ENCODE measurements at regions not wholly inside any gene's neighbourhood (a gene's known extent, or its start where the extent isn't known, plus 50 kb on each side); places are given as distances from the start of the nearest gene placed in this dataset.

DNA sequence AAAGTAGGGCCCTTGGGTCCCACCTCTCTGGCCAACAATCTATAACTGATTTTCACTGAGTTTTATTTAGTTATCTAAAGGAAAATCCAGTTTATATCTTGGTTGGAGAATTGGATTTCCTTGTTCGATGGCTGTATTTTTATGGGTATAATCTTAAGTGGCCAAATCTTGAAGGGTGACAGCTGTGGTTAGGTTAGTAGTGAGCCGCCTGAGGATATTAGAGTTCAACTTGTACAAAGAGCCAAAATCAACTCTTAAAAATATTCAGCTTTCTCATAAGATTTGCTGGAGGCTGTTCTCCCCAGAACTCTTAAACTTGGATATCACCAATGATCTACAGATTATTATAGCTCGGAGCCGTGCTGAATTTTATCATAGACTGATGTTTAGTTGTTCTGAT lies 54.6 kb upstream of the UNC5C start:
- TF ChIP-seq, protein P1, sequence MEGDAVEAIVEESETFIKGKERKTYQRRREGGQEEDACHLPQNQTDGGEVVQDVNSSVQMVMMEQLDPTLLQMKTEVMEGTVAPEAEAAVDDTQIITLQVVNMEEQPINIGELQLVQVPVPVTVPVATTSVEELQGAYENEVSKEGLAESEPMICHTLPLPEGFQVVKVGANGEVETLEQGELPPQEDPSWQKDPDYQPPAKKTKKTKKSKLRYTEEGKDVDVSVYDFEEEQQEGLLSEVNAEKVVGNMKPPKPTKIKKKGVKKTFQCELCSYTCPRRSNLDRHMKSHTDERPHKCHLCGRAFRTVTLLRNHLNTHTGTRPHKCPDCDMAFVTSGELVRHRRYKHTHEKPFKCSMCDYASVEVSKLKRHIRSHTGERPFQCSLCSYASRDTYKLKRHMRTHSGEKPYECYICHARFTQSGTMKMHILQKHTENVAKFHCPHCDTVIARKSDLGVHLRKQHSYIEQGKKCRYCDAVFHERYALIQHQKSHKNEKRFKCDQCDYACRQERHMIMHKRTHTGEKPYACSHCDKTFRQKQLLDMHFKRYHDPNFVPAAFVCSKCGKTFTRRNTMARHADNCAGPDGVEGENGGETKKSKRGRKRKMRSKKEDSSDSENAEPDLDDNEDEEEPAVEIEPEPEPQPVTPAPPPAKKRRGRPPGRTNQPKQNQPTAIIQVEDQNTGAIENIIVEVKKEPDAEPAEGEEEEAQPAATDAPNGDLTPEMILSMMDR (IDR thresholded peaks at IDR 0.05; ENCODE audit: low read length, missing control alignments) = no peak
- DNase-seq (ENCODE audit: low read depth) = no peak
- H3K4me3 ChIP-seq (replicated peaks; ENCODE audit: low read depth, low read length) = no peak overlapping the region

DNA sequence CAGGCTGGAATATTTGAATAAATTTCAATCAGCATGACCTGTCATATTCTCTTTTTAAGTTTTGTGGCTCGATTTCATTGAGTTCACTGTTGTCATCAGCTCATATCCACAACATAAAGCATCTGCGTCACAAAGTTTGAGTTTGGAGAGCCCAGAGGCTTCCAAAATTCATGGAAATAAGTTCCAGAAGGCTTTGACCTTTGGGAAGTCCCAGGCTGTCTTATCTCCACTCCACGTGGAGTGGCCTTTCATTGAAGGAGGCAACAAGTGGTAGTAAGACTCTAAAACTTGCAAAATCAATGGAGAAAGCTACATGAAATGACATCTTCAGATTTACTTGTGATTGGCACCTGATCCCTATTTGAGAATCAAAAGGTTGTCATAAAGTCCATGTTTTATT lies 54.1 kb upstream of the UNC5C start:
- no peak for DNase-seq (ENCODE audit: low read depth)
- TF ChIP-seq, protein P1 (IDR thresholded peaks at IDR 0.05; ENCODE audit: low read length, missing control alignments) = no peak
- no peak overlapping the region for H3K4me3 ChIP-seq (replicated peaks; ENCODE audit: low read depth, low read length)

DNA sequence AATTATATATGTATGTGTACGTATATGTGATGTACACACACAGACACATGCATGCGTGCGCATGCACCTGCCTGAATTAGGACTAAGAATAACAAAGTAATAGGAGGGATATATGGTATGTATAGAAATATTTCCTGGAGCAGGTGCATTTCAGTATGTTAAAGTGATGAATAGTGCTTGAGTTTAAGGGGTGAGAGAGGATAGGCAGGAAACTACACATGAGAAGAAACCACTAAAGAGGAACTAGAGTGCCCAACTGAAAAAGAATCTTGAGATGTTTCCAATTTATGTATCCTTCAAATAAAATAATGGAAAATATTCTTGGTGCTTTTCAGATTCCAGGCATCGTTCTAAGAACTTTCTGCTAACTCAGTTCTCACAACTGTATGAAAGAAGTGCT lies 52.6 kb upstream of the UNC5C start:
- TF ChIP-seq, protein P1 (IDR thresholded peaks at IDR 0.05; ENCODE audit: low read length, missing control alignments) = no peak
- no peak overlapping the region for H3K4me3 ChIP-seq (replicated peaks; ENCODE audit: low read depth, low read length)
- DNase-seq (ENCODE audit: low read depth) = no peak

DNA sequence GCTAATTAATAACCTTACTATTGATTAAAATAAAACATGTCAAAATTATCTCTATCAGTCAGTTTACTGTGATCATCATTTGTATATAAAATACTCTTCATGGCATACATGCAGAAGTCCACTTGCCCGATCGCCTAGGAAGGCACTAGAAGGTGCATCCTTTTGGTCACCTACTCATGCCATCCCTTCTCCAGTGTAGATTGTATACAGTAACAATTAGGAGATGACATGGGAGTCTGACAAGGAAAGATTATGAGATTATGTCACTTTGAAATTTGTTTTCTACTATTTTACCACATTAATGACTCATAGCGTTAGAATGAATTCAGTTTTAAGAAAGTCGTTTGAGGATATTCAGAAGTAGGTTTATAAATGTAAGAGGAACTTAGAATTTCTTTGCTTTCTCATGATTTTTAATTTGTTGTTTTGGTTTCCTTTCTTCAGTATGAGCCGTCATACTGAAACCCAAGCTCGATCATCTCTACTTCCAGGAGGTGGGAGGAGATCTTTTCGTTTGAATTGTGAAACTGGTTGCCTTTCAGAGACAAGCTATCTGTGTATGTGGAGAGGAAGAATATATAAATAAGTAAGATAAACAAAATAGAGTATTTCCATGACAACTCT lies 51.1 kb upstream of the UNC5C start:
- H3K4me3 ChIP-seq (replicated peaks; ENCODE audit: low read depth, low read length) = no peak overlapping the region
- DNase-seq (ENCODE audit: low read depth) = no peak
- TF ChIP-seq, protein P1 (IDR thresholded peaks at IDR 0.05; ENCODE audit: low read length, missing control alignments) = no peak
